ENCODE measurements at regions not wholly inside any gene's neighbourhood (a gene's known extent, or its start where the extent isn't known, plus 50 kb on each side); places are given as distances from the start of the nearest gene placed in this dataset.
A peak's percentile ranks its signal among the peaks of the same experiment; 100 is the strongest.
"Not testable (repeated sequence)": the region's sequence is repeated elsewhere in the genome, so short reads cannot be mapped to it uniquely, and the experiment has no call there.

DNA sequence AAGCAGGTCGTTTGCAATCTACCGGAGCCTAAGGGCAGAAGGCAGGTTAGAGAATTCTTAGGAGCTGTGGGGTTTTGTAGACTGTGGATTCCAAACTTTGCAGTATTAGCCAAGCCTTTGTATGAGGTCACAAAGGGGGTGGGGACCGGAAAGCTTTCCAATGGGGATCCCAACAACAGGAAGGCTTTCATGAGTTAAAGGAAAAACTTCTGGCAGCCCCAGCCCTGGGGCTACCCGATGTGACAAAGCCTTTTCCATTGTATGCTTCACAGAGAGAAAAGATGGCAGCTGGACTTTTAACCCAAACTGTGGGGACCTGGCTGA is 199.2 kb upstream of the PZP start:
- not testable (repeated sequence) for DNase-seq

DNA sequence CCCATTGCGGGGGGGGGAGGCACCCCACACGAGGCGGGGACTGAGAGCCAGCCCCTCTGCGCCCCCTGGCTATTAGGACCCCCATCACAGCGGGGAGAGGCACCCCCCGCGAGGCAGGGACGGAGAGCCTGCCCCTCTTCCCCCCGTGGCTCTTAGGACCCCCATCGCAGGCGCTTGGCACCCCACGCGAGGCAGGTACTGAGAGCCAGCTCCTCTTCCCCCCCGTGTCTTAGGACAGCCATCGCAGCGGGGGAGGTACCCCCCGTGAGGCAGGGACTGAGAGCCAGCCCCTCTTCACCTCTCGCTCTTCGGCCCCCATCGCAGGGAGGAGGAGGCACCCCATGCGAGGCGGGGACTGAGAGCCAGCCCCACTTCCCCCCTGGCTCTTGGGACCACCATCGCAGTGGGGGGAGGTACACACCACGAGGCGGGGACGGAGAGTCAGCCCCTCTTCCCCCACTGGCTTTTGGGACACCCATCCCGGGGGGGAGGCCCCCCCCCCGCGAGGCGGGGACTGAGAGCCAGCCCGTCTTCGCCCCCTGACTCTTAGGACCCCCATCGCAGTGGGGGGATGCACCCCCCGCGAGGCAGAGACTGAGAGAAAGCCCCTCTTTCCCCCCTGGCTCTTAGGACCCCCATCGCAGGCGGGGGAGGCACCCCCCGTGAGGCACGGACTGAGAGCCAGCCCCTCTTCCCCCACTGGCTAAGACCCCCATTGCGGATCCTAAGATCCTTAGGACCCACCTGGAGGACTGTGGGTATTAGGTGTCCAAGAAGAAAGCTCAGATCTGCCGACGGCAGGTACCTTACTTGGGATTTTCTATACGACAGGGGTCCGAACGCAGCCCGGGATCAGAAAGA is 198.6 kb upstream of the PZP start:
- no peak for DNase-seq

DNA sequence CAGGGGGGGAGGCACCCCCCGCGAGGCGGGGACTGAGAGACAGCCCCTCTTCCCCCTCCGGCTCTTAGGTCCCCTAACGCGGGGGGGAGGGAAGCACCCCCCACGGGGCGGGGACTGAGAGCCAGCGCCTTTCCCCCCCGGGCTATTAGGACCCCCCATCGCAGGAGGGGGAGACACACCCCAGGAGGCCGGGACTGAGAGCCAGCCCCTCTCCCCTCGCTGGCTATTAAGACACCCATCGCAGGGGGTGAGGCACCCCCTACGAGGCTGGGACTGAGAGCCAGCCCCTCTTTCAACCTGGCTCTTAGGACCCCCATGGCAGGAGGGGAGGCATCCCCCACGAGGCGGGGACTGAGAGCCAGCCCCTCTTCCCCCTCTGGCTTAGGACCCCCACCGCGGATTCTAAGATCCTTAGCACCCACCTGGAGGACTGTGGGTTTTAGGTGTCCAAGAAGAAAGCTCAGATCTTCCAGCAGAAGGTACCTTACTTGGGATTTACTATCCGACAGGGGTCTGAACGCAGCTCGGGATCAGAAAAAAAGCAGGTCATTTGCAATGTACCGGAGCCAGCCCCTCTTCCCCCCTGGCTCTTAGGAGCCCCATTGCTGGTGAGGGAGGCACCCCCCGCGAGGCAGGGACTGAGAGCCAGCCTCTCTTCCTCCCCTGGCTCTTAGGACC is 197.8 kb upstream of the PZP start:
- DNase-seq: no peak

- no peak for DNase-seq
Observed at GRCh38 chr12:9404469-9405260, 196.5 kb upstream of the PZP start.

GRCh38 chr12:9404031-9404430 is 195.8 kb upstream of the PZP start:
- no peak for DNase-seq

DNA sequence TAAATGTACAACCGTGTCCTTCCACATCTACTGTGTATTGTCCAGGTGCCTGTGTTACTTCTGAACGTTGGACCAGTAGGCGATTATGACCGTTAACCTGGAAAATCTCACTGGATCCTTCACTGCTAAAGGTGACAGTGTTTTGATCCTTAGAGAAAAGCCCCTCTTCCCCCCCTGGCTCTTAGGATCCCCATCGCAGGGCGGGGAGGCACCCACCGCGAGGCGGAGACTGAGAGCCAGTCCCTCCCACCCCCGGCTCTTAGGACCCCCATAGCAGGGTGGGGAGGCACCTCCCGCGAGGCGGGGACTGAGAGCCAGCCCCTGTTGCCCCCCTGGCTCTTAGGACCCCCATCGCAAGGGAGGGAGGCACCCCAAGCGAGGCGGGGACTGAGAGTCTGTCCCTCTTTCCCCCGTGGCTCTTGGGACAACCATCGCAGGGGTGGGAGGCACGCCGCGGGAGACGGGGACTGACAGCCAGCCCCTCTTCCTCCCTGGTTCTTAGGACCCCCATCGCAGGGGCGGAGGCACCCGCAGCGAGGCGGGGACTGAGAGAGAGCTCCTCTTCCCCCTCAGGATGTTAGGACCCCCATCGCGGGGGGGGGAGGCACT is 194.3 kb upstream of the PZP start:
- not testable (repeated sequence) for DNase-seq

DNA sequence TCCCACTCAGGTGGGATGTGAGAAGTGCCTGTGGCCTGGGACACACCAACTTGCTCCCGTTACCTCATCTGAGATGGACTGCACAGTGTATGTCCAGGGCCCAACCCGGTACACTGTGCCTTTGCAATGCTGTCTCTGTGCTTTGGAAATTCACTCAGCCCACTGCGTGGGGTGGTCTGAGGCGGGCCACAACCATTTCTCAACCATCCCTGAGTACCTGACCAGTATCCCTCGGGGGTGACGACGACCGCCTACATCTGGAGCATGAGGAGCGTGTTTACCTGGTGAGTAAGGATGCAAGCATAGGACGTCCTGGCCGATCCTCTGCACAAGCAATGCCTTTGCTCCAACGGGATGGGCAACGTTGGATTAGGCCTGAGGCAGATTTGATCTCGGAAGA is 188.2 kb upstream of the PZP start:
- not testable (repeated sequence) for DNase-seq

- not testable (repeated sequence) for DNase-seq
Observed at GRCh38 chr12:9395220-9395619, 187.0 kb upstream of the PZP start.

DNA sequence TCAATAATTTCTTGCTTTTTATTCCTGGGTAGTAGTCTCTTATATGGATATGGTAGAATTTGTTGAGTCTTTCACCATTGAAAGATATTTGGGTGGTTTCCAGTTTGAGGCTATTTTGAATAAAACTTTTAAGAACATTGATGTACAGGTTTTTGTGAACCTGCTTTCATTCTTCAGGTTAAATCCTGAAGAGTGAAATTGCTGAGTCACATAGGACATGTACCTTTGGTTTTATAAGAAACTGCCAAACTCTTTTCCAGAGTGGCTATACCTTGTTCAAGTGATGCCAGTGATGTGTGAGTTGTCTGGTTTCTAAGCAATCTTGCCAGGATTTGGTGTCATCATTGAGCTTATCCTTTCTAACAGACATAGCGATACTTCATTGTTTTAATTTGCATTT is 184.6 kb upstream of the PZP start:
- no peak for DNase-seq

DNA sequence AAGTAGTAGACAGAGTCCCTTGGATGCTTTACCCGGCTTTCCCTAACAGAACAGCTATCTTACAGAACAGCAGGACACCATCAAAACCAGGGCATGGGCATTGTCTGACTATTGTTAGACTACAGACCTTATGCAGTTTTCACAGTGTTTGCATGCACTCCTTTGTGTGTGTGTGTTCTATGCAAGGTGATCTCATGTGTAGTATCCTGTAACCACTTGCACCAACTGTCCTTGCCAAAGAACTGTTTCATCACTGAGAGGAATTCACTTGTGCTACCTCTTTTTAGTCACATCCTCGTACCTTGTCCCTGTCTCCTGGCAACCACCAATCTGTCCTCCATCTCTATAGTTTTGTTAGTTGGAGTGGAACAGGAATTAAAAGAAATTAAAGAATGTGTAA is 183.6 kb upstream of the PZP start:
- peak; percentile 35 for DNase-seq

- no peak for DNase-seq
Observed at GRCh38 chr12:9390761-9391160, 182.6 kb upstream of the PZP start.

GRCh38 chr12:9389796-9390195 is 181.6 kb upstream of the PZP start:
- no peak for DNase-seq

- no peak for DNase-seq
Observed at GRCh38 chr12:9388379-9388778, 180.2 kb upstream of the PZP start.

- DNase-seq: no peak
Observed at GRCh38 chr12:9387450-9387849, 179.3 kb upstream of the PZP start.

DNA sequence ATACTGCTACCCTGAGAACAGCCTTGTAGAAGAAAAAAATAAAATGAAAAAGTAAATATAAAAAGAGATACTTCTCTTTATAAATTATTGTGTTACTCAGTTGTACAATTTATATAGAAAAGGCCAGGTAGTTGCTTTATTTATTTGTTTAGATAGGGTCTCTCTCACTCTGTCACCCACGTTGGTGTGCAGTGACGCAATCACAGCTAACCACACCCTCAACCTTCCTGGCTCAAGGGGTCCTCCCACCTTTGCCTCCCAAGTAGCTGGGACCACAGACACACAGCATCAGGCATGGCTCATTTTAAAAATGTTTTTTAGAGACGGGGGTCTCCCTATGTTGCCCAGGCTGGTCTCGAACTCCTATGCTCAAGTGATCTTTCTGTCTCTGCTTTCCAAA is 175.4 kb upstream of the PZP start:
- DNase-seq: no peak

DNA sequence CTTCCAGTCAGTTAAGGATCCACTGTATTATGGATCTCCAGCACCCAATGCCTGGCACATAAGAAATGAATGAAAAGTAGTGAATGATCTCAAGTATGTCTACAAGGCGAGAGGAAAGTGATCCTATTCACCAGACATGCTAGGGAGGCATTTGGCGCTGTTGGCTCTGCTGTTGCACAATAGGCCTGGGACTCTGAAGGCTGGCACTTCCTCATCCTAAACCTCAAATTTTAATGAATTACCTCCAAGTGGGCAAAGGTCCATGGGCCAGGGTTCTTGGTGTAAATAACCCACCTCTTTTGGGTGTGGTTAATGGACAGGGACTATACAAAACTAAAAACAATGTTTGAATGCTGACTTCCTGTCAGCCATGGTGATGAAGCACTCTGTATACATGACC is 173.4 kb upstream of the PZP start:
- DNase-seq: no peak

DNA sequence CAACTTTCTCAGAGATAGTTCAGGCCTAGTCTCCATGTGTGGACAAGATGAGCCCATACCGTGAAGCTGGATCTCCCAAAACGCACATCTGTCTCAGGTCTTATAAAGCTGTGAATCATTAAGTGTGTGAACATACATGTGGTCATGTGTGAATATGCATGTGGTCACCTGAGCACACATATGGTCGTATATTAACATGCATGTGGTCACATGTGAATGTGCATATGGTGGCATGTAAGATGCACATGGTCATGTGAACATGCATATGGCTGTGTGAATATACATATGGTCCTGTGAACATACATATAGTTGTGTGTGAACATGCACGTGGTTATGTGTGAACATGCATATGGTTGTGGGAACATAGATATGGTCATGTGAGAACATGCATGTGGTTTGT is 172.5 kb upstream of the PZP start:
- no peak for DNase-seq

DNA sequence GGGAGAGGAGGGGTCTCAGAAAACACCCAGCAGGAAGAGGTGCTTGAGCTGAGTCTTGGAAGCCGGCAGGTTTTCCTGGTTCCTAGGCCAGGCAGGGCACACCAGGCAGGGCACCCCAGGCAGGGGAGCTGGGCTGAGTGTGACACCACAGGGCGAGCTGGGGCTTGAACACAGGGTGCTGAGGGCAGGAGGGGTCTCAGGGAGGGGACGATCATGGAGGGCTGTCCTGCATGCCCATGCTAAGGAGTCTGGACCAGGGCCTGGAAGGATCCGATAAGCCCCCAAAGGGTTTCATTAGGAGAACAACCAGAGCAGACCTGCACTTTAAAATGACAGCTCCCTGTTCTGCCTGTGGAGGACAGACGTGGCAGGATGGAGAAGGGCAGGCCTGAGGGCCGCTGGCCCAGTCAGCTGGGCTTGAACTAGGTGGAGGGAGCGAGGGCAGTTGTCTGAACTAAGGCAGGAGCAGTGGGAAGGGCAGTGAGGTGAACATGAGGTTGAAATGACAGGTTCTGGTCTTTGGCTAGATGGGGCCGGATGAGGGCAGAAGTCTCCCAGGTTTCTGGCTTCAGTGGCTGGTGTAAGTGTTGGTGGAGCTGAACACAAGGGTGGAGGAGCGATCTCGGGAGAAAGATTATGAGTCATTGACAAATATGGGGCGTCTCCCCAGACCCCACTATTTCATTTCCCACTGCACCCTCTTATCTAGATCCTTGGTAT is 171.0 kb upstream of the PZP start:
- no peak for DNase-seq

DNA sequence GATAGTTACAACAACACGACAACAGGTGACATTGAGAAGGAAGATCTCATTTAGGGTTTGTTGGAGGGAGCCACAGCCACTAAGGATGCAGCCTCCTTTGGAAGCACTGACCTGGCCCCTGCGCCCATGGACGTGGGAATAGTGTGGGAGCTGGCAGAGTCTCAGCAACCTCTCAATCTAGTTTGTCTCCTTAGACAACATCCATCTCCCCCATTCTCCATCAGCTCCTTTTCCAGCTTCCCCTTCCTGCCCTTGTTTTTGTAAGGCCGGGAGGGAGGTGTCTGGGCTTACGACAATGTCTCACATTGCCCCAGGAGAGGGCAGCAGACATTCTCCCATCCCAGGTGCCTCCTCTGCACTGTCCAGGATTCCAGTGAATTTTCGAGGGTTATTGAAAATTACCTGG is 170.2 kb upstream of the PZP start:
- DNase-seq: no peak

- no peak for DNase-seq
Observed at GRCh38 chr12:9372202-9372601, 164.0 kb upstream of the PZP start.

GRCh38 chr12:9367828-9368227 is 159.6 kb upstream of the PZP start:
- DNase-seq: no peak

GRCh38 chr12:9367201-9367600 is 159.0 kb upstream of the PZP start:
- no peak for DNase-seq

- no peak for DNase-seq
Observed at GRCh38 chr12:9365296-9365695, 157.1 kb upstream of the PZP start.

All from eye (tissue), 1 donor.